Right ventricle myocardium superior (tissue), 1 donor: ENCODE measurements at regions not wholly inside any gene's neighbourhood (a gene's known extent, or its start where the extent isn't known, plus 50 kb on each side); places are given as distances from the start of the nearest gene placed in this dataset.

Experiments used
- ATAC-seq: fragments of 200-7000 bp; cut with Tn5 transposase; one replicate; pipeline ENCODE4 v1.9.1; 2020; ENCODE audit warnings: mild to moderate bottlenecking; ENCODE audit not compliant: poor library complexity
- DNase-seq: peaks from one replicate; pipeline ENCODE4 v3.0.0-alpha.2; 2020
- intact Hi-C: fragments of 100-400 bp; cut with DNase I; formaldehyde crosslinking; loops from one replicate; pipeline ENCODE4 v1.11.2; 2022
- donor health status: DM: no; HTN: yes; CAD: no; lungs with severe emphysema.

- no peak for ATAC-seq
- no peak for DNase-seq
- intact Hi-C loops: loop anchor here (2.0 kb wide), 1 partner anchor 69 kb away; no protein-coding TSS in a partner anchor
These were observed 74.6 kb downstream of the FEM1C start for GRCh38 chr5:115469904-115470516.

GRCh38 chr5:115467628-115468027, 76.9 kb downstream of the FEM1C start:
- ATAC-seq: no peak
- intact Hi-C loops: no loop called here

GRCh38 chr5:115465431-115465830, 79.1 kb downstream of the FEM1C start:
- DNase-seq (no peak), ATAC-seq (no peak)
- intact Hi-C loops: no loop called here

More at GRCh38 chr5:115467628-115468027, 76.9 kb downstream of the FEM1C start:
- DNase-seq: no peak

- intact Hi-C loops: no loop called here
These were observed 80.6 kb downstream of the FEM1C start for GRCh38 chr5:115463983-115464382.

GRCh38 chr5:115461506-115462290, 82.9 kb downstream of the FEM1C start:
- ATAC-seq (no peak), DNase-seq (no peak)
- intact Hi-C loops: no loop called here

More at GRCh38 chr5:115463983-115464382, 80.6 kb downstream of the FEM1C start:
- ATAC-seq: no peak
- no peak for DNase-seq

GRCh38 chr5:115461093-115461492, 83.5 kb downstream of the FEM1C start:
- ATAC-seq (no peak), DNase-seq (no peak)
- intact Hi-C loops: no loop called here

GRCh38 chr5:115460472-115460871, 84.1 kb downstream of the FEM1C start:
- DNase-seq (peak; percentile 86), ATAC-seq (peak; percentile 92)
- intact Hi-C loops: no loop called here

GRCh38 chr5:115459855-115460341, 84.7 kb downstream of the FEM1C start:
- DNase-seq: no peak
- ATAC-seq: peak; percentile 65
- intact Hi-C loops: loop anchor here (5.0 kb wide), 2 partner anchors 82 to 83 kb away; partner anchors contain the start of gene FEM1C

GRCh38 chr5:115458416-115458815, 86.2 kb downstream of the FEM1C start:
- no peak for DNase-seq
- no peak for ATAC-seq
- intact Hi-C loops: loop anchor here (5.0 kb wide), 2 partner anchors 81 to 84 kb away; partner anchors contain the start of gene FEM1C

GRCh38 chr5:115458003-115458409, 86.6 kb downstream of the FEM1C start:
- intact Hi-C loops: loop anchor here (5.0 kb wide), 2 partner anchors 81 to 84 kb away; partner anchors contain the start of gene FEM1C
- peak; percentile 1 for ATAC-seq
- no peak for DNase-seq

- DNase-seq (no peak), ATAC-seq (no peak)
- intact Hi-C loops: loop anchor here (5.0 kb wide), 2 partner anchors 80 to 85 kb away; partner anchors contain the start of gene FEM1C
These were observed 87.0 kb downstream of the FEM1C start for GRCh38 chr5:115457571-115457970.

- intact Hi-C loops: loop anchor here (5.0 kb wide), 2 partner anchors 79 to 86 kb away; partner anchors contain the start of gene FEM1C
These were observed 88.0 kb downstream of the FEM1C start for GRCh38 chr5:115456539-115457040.

GRCh38 chr5:115456056-115456455, 88.5 kb downstream of the FEM1C start:
- intact Hi-C loops: loop anchor here (5.0 kb wide), 2 partner anchors 79 to 86 kb away; partner anchors contain the start of gene FEM1C
- no peak for ATAC-seq
- DNase-seq: no peak

More at GRCh38 chr5:115456539-115457040, 88.0 kb downstream of the FEM1C start:
- DNase-seq (no peak), ATAC-seq (no peak)

- intact Hi-C loops: loop anchor here (5.0 kb wide), 2 partner anchors 78 to 87 kb away; partner anchors contain the start of gene FEM1C
- ATAC-seq: peak; percentile 34
- no peak for DNase-seq
These were observed 89.3 kb downstream of the FEM1C start for GRCh38 chr5:115455301-115455707.

- intact Hi-C loops: no loop called here
- no peak for DNase-seq
- no peak for ATAC-seq
These were observed 91.0 kb downstream of the FEM1C start for GRCh38 chr5:115453391-115454095.

- DNase-seq (no peak), ATAC-seq (no peak)
- intact Hi-C loops: no loop called here
These were observed 91.9 kb downstream of the FEM1C start for GRCh38 chr5:115452536-115453235.

GRCh38 chr5:115452083-115452482, 92.5 kb downstream of the FEM1C start:
- intact Hi-C loops: no loop called here
- ATAC-seq (no peak), DNase-seq (no peak)

- ATAC-seq (peak; percentile 37), DNase-seq (no peak)
- intact Hi-C loops: no loop called here
These were observed 93.8 kb downstream of the FEM1C start for GRCh38 chr5:115450741-115451140.
